Spleen (tissue), 7 donors: ENCODE measurements at regions not wholly inside any gene's neighbourhood (a gene's known extent, or its start where the extent isn't known, plus 50 kb on each side); places are given as distances from the start of the nearest gene placed in this dataset.

Experiments
- CTCF ChIP-seq, 11 experiments: fragments of 200-600 bp in 7 of 11; fragments of 450-650 bp in 4 of 11; sonication (generic) in 4 of 11; IDR thresholded peaks in 8 of 11; conservative IDR thresholded peaks in 3 of 11; 1 replicate in 7 of 11; 2 replicates in 4 of 11; pipeline versions ENCODE4 v1.4.0 to v1.8.0; 2016 to 2021; ENCODE audit warnings: antibody characterized with exemption in 11 of 11, inconsistent platforms in 4 of 11, mild to moderate bottlenecking in 1 of 11
- POLR2AphosphoS5 ChIP-seq, 3 donors: sonication (generic); formaldehyde crosslinking; IDR thresholded peaks; one replicate each; pipeline ENCODE4 v1.5.1; 2017; ENCODE audit warnings: antibody characterized with exemption in 3 of 3
- donor health status: DM: no; HTN: no; CAD: no; lungs with moderate emphysema.
- donor health status: DM: no; HTN: no; CAD: no.
- donor health status: DM: no; HTN: no; CAD: no.

GRCh38 chr9:30714389-30714788, 1670.1 kb upstream of the ACO1 start:
- TF ChIP-seq POLR2AphosphoS5 (IDR thresholded peaks at IDR 0.05) (no peak), CTCF (IDR thresholded peaks at IDR 0.05 in 8 of 11, conservative IDR thresholded peaks at IDR 0.05 in 3 of 11) (no peak)
